HCT116 (cell line): ENCODE measurements at regions not wholly inside any gene's neighbourhood (a gene's known extent, or its start where the extent isn't known, plus 50 kb on each side); places are given as distances from the start of the nearest gene placed in this dataset.

Source experiments
- ATAC-seq: fragments of 200-7000 bp; cut with Tn5 transposase; 2 replicates; pipeline ENCODE4 v1.9.1; 2020; ENCODE audit warnings: mild to moderate bottlenecking, moderate library complexity
- BruUV-seq: library from RNA; stranded (reverse); fragments of 400-500 nt; replicated peaks from 2 replicates; lab custom pipeline; 2021; lab: Mats Ljungman, UMichigan
- CTCF ChIA-PET: fragments of 300-600 bp; sonication (Branson Sonifier 250); formaldehyde crosslinking; loops from one replicate; lab custom pipeline; 2021; ENCODE audit warnings: antibody characterized with exemption; lab: Charles Lee
- POLR2A ChIA-PET: fragments of 300-600, 350-600 bp; sonication (Branson Sonifier 250); formaldehyde crosslinking; loops from one replicate; lab custom pipeline; 2021; ENCODE audit warnings: antibody characterized with exemption; lab: Charles Lee
- RAD21 ChIA-PET, 2 experiments: fragments of 300-600 bp; sonication (Branson Sonifier 250); formaldehyde crosslinking; loops; one replicate each; lab custom pipeline; 2023; ENCODE audit warnings: low total read pairs in 2 of 2; ENCODE audit not compliant: uncharacterized antibody in 2 of 2, unreplicated experiment in 2 of 2, low non-redundant PET in 1 of 2; lab: Charles Lee
- DNase-seq: peaks from one replicate; pipeline ENCODE4 v3.0.0-alpha.2; 2010; ENCODE audit warnings: low read depth, low spot score
- H2AFZ ChIP-seq: fragments of 200-600 bp; shearing (Covaris generic), sonication (generic); 2 replicates; pipeline ENCODE4 v1.6.1; 2017; ENCODE audit warnings: low read depth, mixed run types, mixed read lengths, antibody characterized with exemption, low read length; ENCODE audit not compliant: poor library complexity, severe bottlenecking
- H3K27ac ChIP-seq: 2 replicates; pipeline ENCODE4 v1.5.1; 2012; ENCODE audit warnings: low read depth, low read length
- H3K27me3 ChIP-seq: fragments of 200-600 bp; sonication (generic); 2 replicates; pipeline ENCODE4 v1.6.1; 2016; ENCODE audit warnings: mixed run types, low read length, mixed read lengths; ENCODE audit not compliant: insufficient read depth
- H3K36me3 ChIP-seq, 2 experiments: fragments of 200-500 bp in 1 of 2; fragments of 200-600 bp in 1 of 2; sonication (Bioruptor generic) in 1 of 2; sonication (generic) in 1 of 2; 2 replicates each; pipeline versions ENCODE4 v1.5.1 to v1.6.1; 2014 to 2016; ENCODE audit warnings: low read length in 2 of 2, inconsistent platforms in 1 of 2, mixed read lengths in 1 of 2, mixed run types in 1 of 2; ENCODE audit not compliant: insufficient read depth in 2 of 2, control insufficient read depth in 1 of 2
- H3K4me1 ChIP-seq, 2 experiments: fragments of 200-600 bp in 1 of 2; sonication (generic) in 1 of 2; 2 replicates each; pipeline versions ENCODE4 v1.5.1 to v1.6.1; 2012 to 2017; ENCODE audit warnings: low read length in 2 of 2, inconsistent platforms in 1 of 2, mild to moderate bottlenecking in 1 of 2, mixed read lengths in 1 of 2, mixed run types in 1 of 2, moderate library complexity in 1 of 2; ENCODE audit not compliant: insufficient read depth in 2 of 2, control insufficient read depth in 1 of 2
- H3K4me2 ChIP-seq: fragments of 200-600 bp; sonication (generic); 2 replicates; pipeline ENCODE4 v1.6.1; 2017; ENCODE audit warnings: mixed run types, low read length, mixed read lengths
- H3K4me3 ChIP-seq, 2 experiments: fragments of 200-600 bp in 1 of 2; sonication (generic) in 1 of 2; replicated peaks in 1 of 2; 2 replicates each; pipeline ENCODE4 v1.5.1; 2011 to 2016; ENCODE audit warnings: low read length in 2 of 2, control low read depth in 1 of 2, low read depth in 1 of 2, mild to moderate bottlenecking in 1 of 2, mixed read lengths in 1 of 2, mixed run types in 1 of 2
- H3K79me2 ChIP-seq: fragments of 200-600 bp; sonication (generic); 2 replicates; pipeline ENCODE4 v1.6.1; 2017; ENCODE audit warnings: mild to moderate bottlenecking, mixed run types, low read length, moderate library complexity, mixed read lengths; ENCODE audit not compliant: insufficient read depth
- H3K9ac ChIP-seq: fragments of 200-600 bp; sonication (generic); 2 replicates; pipeline ENCODE4 v1.6.1; 2016; ENCODE audit warnings: low read length, mixed read lengths
- H3K9me2 ChIP-seq: fragments of 200-600 bp; sonication (generic), shearing (Covaris generic); 2 replicates; pipeline ENCODE4 v1.6.1; 2017; ENCODE audit warnings: mixed run types, mild to moderate bottlenecking, moderate library complexity; ENCODE audit not compliant: insufficient read depth
- H3K9me3 ChIP-seq, 2 experiments: fragments of 200-500 bp in 1 of 2; fragments of 200-600 bp in 1 of 2; sonication (Bioruptor generic) in 1 of 2; sonication (generic) in 1 of 2; 2 replicates each; pipeline ENCODE4 v1.6.1; 2014 to 2017; ENCODE audit warnings: low read length in 2 of 2, mixed read lengths in 2 of 2, inconsistent platforms in 1 of 2, low read depth in 1 of 2, mild to moderate bottlenecking in 1 of 2, mixed run types in 1 of 2, moderate library complexity in 1 of 2; ENCODE audit not compliant: control insufficient read depth in 1 of 2, insufficient read depth in 1 of 2
- H4K20me1 ChIP-seq: fragments of 200-600 bp; sonication (generic), shearing (Covaris generic); 2 replicates; pipeline ENCODE4 v1.6.1; 2017; ENCODE audit warnings: mixed run types, mild to moderate bottlenecking, moderate library complexity; ENCODE audit not compliant: insufficient read depth
- ATF3 ChIP-seq: IDR thresholded peaks from 2 replicates; pipeline ENCODE4 v1.6.1; 2012
- CBX3 ChIP-seq: IDR thresholded peaks from 2 replicates; pipeline ENCODE4 v1.6.1; 2012; ENCODE audit warnings: low read depth
- CEBPB ChIP-seq: IDR thresholded peaks from 2 replicates; pipeline ENCODE4 v1.6.1; 2012; ENCODE audit warnings: low read depth
- EGR1 ChIP-seq: IDR thresholded peaks from 2 replicates; pipeline ENCODE4 v1.6.1; 2012; ENCODE audit warnings: low read depth
- ELF1 ChIP-seq: IDR thresholded peaks from 2 replicates; pipeline ENCODE4 v1.6.1; 2012; ENCODE audit warnings: low read depth, borderline replicate concordance
- EZH2 ChIP-seq: fragments of 200-600 bp; sonication (generic); IDR thresholded peaks from 2 replicates; pipeline ENCODE4 v1.6.1; 2017; ENCODE audit warnings: antibody characterized with exemption, mixed run types
- EZH2phosphoT487 ChIP-seq: fragments of 200-600 bp; IDR thresholded peaks from 2 replicates; pipeline ENCODE4 v1.6.1; 2018; ENCODE audit warnings: antibody characterized with exemption, borderline replicate concordance
- FOSL1 ChIP-seq: IDR thresholded peaks from 2 replicates; pipeline ENCODE4 v1.6.1; 2012; ENCODE audit warnings: low read depth
- JUND ChIP-seq: IDR thresholded peaks from 2 replicates; pipeline ENCODE4 v1.6.1; 2012
- MAX ChIP-seq: IDR thresholded peaks from 2 replicates; pipeline ENCODE4 v1.6.1; 2012
- POLR2AphosphoS5 ChIP-seq: IDR thresholded peaks from 2 replicates; pipeline ENCODE4 v1.6.1; 2011; ENCODE audit warnings: mild to moderate bottlenecking, low read depth, low read length, moderate library complexity
- RAD21 ChIP-seq: IDR thresholded peaks from 2 replicates; pipeline ENCODE4 v1.6.1; 2012; ENCODE audit warnings: low read depth, mild to moderate bottlenecking
- REST ChIP-seq: IDR thresholded peaks from 2 replicates; pipeline ENCODE4 v1.6.1; 2012; ENCODE audit warnings: low read depth
- SIN3A ChIP-seq: IDR thresholded peaks from 2 replicates; pipeline ENCODE4 v1.6.1; 2012; ENCODE audit warnings: low read depth
- SP1 ChIP-seq: IDR thresholded peaks from 2 replicates; pipeline ENCODE4 v1.6.1; 2012; ENCODE audit warnings: low read depth
- SRF ChIP-seq: IDR thresholded peaks from 2 replicates; pipeline ENCODE4 v1.6.1; 2012; ENCODE audit warnings: low read depth
- ZFX ChIP-seq: fragments of 450-650 bp; IDR thresholded peaks from 2 replicates; pipeline ENCODE4 v1.6.1; 2017
- ZNF274 ChIP-seq: fragments of 200-500 bp; sonication (Bioruptor generic); IDR thresholded peaks from 2 replicates; pipeline ENCODE4 v1.6.1; 2014; ENCODE audit warnings: mild to moderate bottlenecking, low read depth, low read length, inconsistent platforms
- intact Hi-C: fragments of 100-400 bp; cut with micrococcal nuclease; formaldehyde crosslinking; loops from 2 replicates; pipeline ENCODE4 v1.10.0; 2022

GRCh38 chr5:125402787-125403186 lies 656.3 kb upstream of the ZNF608 start:
- no peak for DNase-seq
- ChIA-PET POLR2A (no interaction called here), CTCF (no interaction called here), RAD21 (no interaction called here)
- no peaks in the 10 kb centered on the region for H4K20me1 ChIP-seq
- H3K27me3 ChIP-seq: no peaks in the 10 kb centered on the region
- no peak overlapping the region for H3K4me3 ChIP-seq
- intact Hi-C loops: no loop called here
- no peak overlapping the region for H3K4me2 ChIP-seq
- no peaks in the 10 kb centered on the region for H3K79me2 ChIP-seq
- H3K9ac ChIP-seq: no peak overlapping the region
- ATAC-seq: no peak
- no peaks in the 10 kb centered on the region for H3K9me2 ChIP-seq
- H3K9me3 ChIP-seq: no peaks in the 10 kb centered on the region
- no peak overlapping the region for H3K27ac ChIP-seq
- no peak for TF ChIP-seq ELF1
- TF ChIP-seq ZNF274: no peak
- no peak for TF ChIP-seq CBX3
- TF ChIP-seq SRF: no peak
- no peak for TF ChIP-seq CEBPB
- no peak for TF ChIP-seq POLR2AphosphoS5
- TF ChIP-seq SIN3A: no peak
- TF ChIP-seq JUND: no peak
- no peak overlapping the region for H2AFZ ChIP-seq
- BruUV-seq: no TSS peak
- H3K36me3 ChIP-seq: no peaks in the 10 kb centered on the region
- H3K4me1 ChIP-seq: no peaks in the 10 kb centered on the region

- no TSS peak for BruUV-seq
- CTCF ChIA-PET: no interaction called here
- H3K4me1 ChIP-seq: peaks cover 0 to 7% of the 10 kb centered on the region in 2 experiments; a peak in 1 of 4 replicates
- TF ChIP-seq CEBPB (no peak), EGR1 (no peak), ATF3 (no peak), ZNF274 (no peak), EZH2phosphoT487 (no peak), CBX3 (no peak), FOSL1 (no peak), ZFX (no peak), RAD21 (no peak), REST (no peak), SRF (no peak), MAX (no peak), EZH2 (no peak), JUND (no peak), SP1 (no peak), ELF1 (no peak)
Measured at GRCh38 chr5:125404056-125404455, 657.6 kb upstream of the ZNF608 start.

More at GRCh38 chr5:125404056-125404455, 657.6 kb upstream of the ZNF608 start:
- ChIA-PET POLR2A (no interaction called here), RAD21 (no interaction called here)
- H3K36me3 ChIP-seq: no peaks in the 10 kb centered on the region
- no peak overlapping the region for H3K4me3 ChIP-seq
- H3K27ac ChIP-seq: no peak overlapping the region
- no peaks in the 10 kb centered on the region for H4K20me1 ChIP-seq
- no peaks in the 10 kb centered on the region for H3K9me2 ChIP-seq
- ATAC-seq (no peak), DNase-seq (no peak)
- H3K27me3 ChIP-seq: no peaks in the 10 kb centered on the region
- H3K9me3 ChIP-seq: no peaks in the 10 kb centered on the region
- H2AFZ ChIP-seq: no peak overlapping the region
- intact Hi-C loops: no loop called here
- no peak overlapping the region for H3K4me2 ChIP-seq
- no peaks in the 10 kb centered on the region for H3K79me2 ChIP-seq
- no peak overlapping the region for H3K9ac ChIP-seq
